Ovary (tissue), 7 donors: ENCODE measurements at regions not wholly inside any gene's neighbourhood (a gene's known extent, or its start where the extent isn't known, plus 50 kb on each side); places are given as distances from the start of the nearest gene placed in this dataset.

Experiments
- DNase-seq, 5 donors: peaks; one replicate each; pipeline ENCODE4 v3.0.0-alpha.2; 2019 to 2020
- H3K27ac ChIP-seq, 2 donors: fragments of 200-600 bp; one replicate each; pipeline versions ENCODE4 v1.5.1 to v1.8.0; 2019 to 2022
- H3K27me3 ChIP-seq: fragments of 200-600 bp; one replicate; pipeline ENCODE4 v1.8.0; 2022
- H3K36me3 ChIP-seq: fragments of 200-600 bp; sonication (generic); one replicate; pipeline ENCODE4 v1.5.1; 2019
- H3K4me1 ChIP-seq: one replicate; pipeline ENCODE4 v1.8.1; 2013; ENCODE audit warnings: mild to moderate bottlenecking, moderate library complexity; ENCODE audit not compliant: insufficient read depth
- H3K4me3 ChIP-seq: fragments of 200-600 bp; sonication (generic); one replicate; pipeline ENCODE4 v1.5.1; 2017
- H3K9me3 ChIP-seq, 2 donors: fragments of 200-600 bp in 1 of 2; sonication (generic) in 1 of 2; one replicate each; pipeline versions ENCODE4 v1.5.1 to v1.8.1; 2013 to 2019; ENCODE audit warnings: mild to moderate bottlenecking in 1 of 2, moderate library complexity in 1 of 2
- CTCF ChIP-seq, 3 donors: fragments of 450-650 bp in 2 of 3; fragments of 200-600 bp in 1 of 3; IDR thresholded peaks; one replicate each; pipeline versions ENCODE4 v1.5.1 to v1.8.0; 2016 to 2022; ENCODE audit warnings: antibody characterized with exemption in 3 of 3, mild to moderate bottlenecking in 1 of 3
- EP300 ChIP-seq: sonication (generic); formaldehyde crosslinking; IDR thresholded peaks from one replicate; pipeline ENCODE4 v1.6.1; 2017; ENCODE audit warnings: antibody characterized with exemption
- POLR2A ChIP-seq: fragments of 450-650 bp; IDR thresholded peaks from one replicate; pipeline ENCODE4 v1.6.1; 2017; ENCODE audit warnings: antibody characterized with exemption, mild to moderate bottlenecking, moderate library complexity
- WGBS, 3 donors: extraction: QIAGEN DNeasy Blood & Tissue Kit in 1 of 3; methylation state at CpG; one replicate each; pipeline versions ENCODE4 v1.1.5 to v1.1.7; 2013 to 2017; 5-methylcytosine and 5-hydroxymethylcytosine counted together
- intact Hi-C, 4 donors: fragments of 100-400 bp; cut with DNase I; formaldehyde crosslinking; loops; one replicate each; pipeline versions ENCODE4 v1.11.0 to v1.15.1; 2022 to 2023
- donor health status: DM: no; HTN: no; CAD: no; lungs with moderate emphysema.
- donor health status: DM: no; HTN: no; CAD: no.
- donor health status: Bipolar disorder and iron deficiency.
- donor health status: DM: no; HTN: no; CAD: no.
- donor health status: DM: yes; HTN: yes; CAD: no.

GRCh38 chr11:116581349-116581748 is 191.4 kb downstream of the BUD13 start:
- TF ChIP-seq CTCF (IDR thresholded peaks at IDR 0.05) (no peak), EP300 (no peak), POLR2A (no peak)
- Histone ChIP-seq H3K9me3 (no peaks in the 10 kb centered on the region), H3K27ac (no peak overlapping the region), H3K27me3 (no peaks in the 10 kb centered on the region), H3K4me1 (no peaks in the 10 kb centered on the region), H3K36me3 (no peaks in the 10 kb centered on the region), H3K4me3 (no peak overlapping the region)
- intact Hi-C loops: no loop called here
- DNase-seq: no peak
- WGBS, 3 donors: 81 to 86% (median 82%) methylated on average over 13 of the region's 13 CpGs

GRCh38 chr11:116580799-116581198 is 192.0 kb downstream of the BUD13 start:
- intact Hi-C loops: no loop called here
- Histone ChIP-seq H3K9me3 (no peaks in the 10 kb centered on the region), H3K4me1 (no peaks in the 10 kb centered on the region), H3K36me3 (no peaks in the 10 kb centered on the region), H3K27ac (no peak overlapping the region), H3K4me3 (no peak overlapping the region), H3K27me3 (no peaks in the 10 kb centered on the region)
- DNase-seq: no peak
- 6 to 9% (median 6%) methylated on average over 36 to 38 of the region's 38 CpGs for WGBS, 3 donors
- TF ChIP-seq POLR2A (no peak), EP300 (no peak), CTCF (IDR thresholded peaks at IDR 0.05) (no peak)

- Histone ChIP-seq H3K27me3 (no peaks in the 10 kb centered on the region), H3K36me3 (no peaks in the 10 kb centered on the region), H3K4me1 (no peaks in the 10 kb centered on the region), H3K27ac (no peak overlapping the region), H3K9me3 (no peaks in the 10 kb centered on the region), H3K4me3 (no peak overlapping the region)
- no peak for DNase-seq
- TF ChIP-seq POLR2A (no peak), CTCF (IDR thresholded peaks at IDR 0.05) (no peak), EP300 (no peak)
- intact Hi-C loops: no loop called here
- 1 to 3% (median 2%) methylated on average over 75 to 76 of the region's 76 CpGs for WGBS, 3 donors
Observed at GRCh38 chr11:116579857-116580727, 192.7 kb downstream of the BUD13 start.

GRCh38 chr11:116579031-116579653 is 193.6 kb downstream of the BUD13 start:
- H3K27ac ChIP-seq: no peak overlapping the region
- no peaks in the 10 kb centered on the region for H3K4me1 ChIP-seq
- DNase-seq: peak in 1 of 5 donors; percentile 54
- no peaks in the 10 kb centered on the region for H3K36me3 ChIP-seq
- intact Hi-C loops: no loop called here
- H3K4me3 ChIP-seq: no peak overlapping the region
- no peaks in the 10 kb centered on the region for H3K9me3 ChIP-seq
- 12 to 23% (median 16%) methylated on average over 9 of the region's 9 CpGs for whole genome bisulfite sequencing, 3 donors
- H3K27me3 ChIP-seq: no peaks in the 10 kb centered on the region
- no peak for TF ChIP-seq CTCF (IDR thresholded peaks at IDR 0.05)
